Skeletal muscle tissue (tissue), 3 donors: ENCODE measurements at regions not wholly inside any gene's neighbourhood (a gene's known extent, or its start where the extent isn't known, plus 50 kb on each side); places are given as distances from the start of the nearest gene placed in this dataset.

Experiments used
- H3K27ac ChIP-seq: one replicate; pipeline ENCODE4 v1.7.0; 2013; ENCODE audit warnings: mild to moderate bottlenecking, low read depth, low read length, inconsistent platforms
- H3K27me3 ChIP-seq, 3 donors: one replicate each; pipeline ENCODE4 v1.7.0; 2013; ENCODE audit warnings: low read length in 3 of 3; ENCODE audit not compliant: control insufficient read depth in 3 of 3, insufficient read depth in 3 of 3
- H3K36me3 ChIP-seq, 3 donors: one replicate each; pipeline ENCODE4 v1.7.0; 2013; ENCODE audit warnings: low read length in 3 of 3; ENCODE audit not compliant: control insufficient read depth in 3 of 3, insufficient read depth in 3 of 3
- H3K4me1 ChIP-seq, 3 donors: one replicate each; pipeline ENCODE4 v1.7.0; 2013; ENCODE audit warnings: low read length in 3 of 3, mild to moderate bottlenecking in 3 of 3; ENCODE audit not compliant: control insufficient read depth in 3 of 3, insufficient read depth in 3 of 3
- H3K4me3 ChIP-seq, 3 donors: one replicate each; pipeline ENCODE4 v1.7.0; 2013; ENCODE audit warnings: low read length in 3 of 3
- H3K9ac ChIP-seq, 3 donors: one replicate each; pipeline ENCODE4 v1.7.0; 2013; ENCODE audit warnings: low read length in 3 of 3, mild to moderate bottlenecking in 3 of 3, moderate library complexity in 2 of 3, low read depth in 1 of 3
- H3K9me3 ChIP-seq, 3 donors: one replicate each; pipeline ENCODE4 v1.7.0; 2013; ENCODE audit warnings: low read length in 3 of 3; ENCODE audit not compliant: control insufficient read depth in 3 of 3
- donor health status: Osteomylitis.

DNA sequence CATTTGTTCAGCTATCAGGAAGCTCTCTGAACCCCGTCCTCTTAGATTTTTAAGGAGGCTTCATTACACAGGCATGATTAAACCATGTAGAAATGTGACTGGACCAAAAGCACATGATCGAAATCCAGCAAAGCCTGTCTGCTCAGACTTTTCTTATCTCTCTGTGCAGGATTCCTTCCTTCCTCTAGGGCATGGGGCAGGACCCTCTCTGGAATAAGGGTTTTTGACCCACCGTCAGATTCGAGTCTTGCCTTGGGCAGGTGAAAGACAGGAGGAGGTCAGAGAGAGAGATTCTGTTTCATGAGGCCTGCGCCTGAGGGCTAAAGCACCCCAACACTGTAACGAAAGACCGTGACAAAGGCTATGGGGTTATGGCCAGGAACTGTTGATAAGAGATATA is 136.8 kb downstream of the RHOU start:
- no peaks in the 10 kb centered on the region for H3K27me3 ChIP-seq
- H3K9me3 ChIP-seq: no peaks in the 10 kb centered on the region
- H3K4me1 ChIP-seq: peaks cover 0 to 3% (median 0%) of the 10 kb centered on the region in 3 donors
- H3K36me3 ChIP-seq: no peaks in the 10 kb centered on the region
- no peak overlapping the region for H3K27ac ChIP-seq
- H3K9ac ChIP-seq: no peak overlapping the region
- H3K4me3 ChIP-seq: no peak overlapping the region

DNA sequence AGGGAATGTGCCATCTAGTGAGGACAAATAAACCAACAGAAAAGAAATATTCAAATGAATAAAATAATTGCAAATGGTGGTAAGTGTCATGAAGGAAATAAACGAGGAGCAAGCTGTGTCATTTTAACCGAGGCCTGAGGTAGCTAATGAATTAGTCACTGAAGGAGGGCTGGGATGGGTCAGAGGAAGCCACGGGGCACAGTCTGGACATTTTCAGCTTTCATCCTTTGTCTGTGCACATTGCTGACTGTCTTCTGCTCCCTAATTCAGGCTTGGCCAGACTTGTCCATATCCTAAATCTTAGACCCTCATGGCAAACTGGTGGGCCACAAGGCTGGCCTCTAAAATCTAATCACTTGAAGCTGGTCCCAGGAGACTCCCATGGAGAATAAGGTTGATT is 138.4 kb downstream of the RHOU start:
- Histone ChIP-seq H3K9me3 (no peaks in the 10 kb centered on the region), H3K27me3 (no peaks in the 10 kb centered on the region), H3K9ac (no peak overlapping the region)

GRCh38 chr1:228875741-228876140 is 140.5 kb downstream of the RHOU start:
- H3K36me3 ChIP-seq: no peaks in the 10 kb centered on the region
- H3K9me3 ChIP-seq: no peaks in the 10 kb centered on the region
- no peak overlapping the region for H3K27ac ChIP-seq
- H3K4me1 ChIP-seq: peaks cover 0 to 2% (median 0%) of the 10 kb centered on the region in 3 donors
- H3K9ac ChIP-seq: no peak overlapping the region
- H3K4me3 ChIP-seq: no peak overlapping the region
- no peaks in the 10 kb centered on the region for H3K27me3 ChIP-seq

More for the DNA sequence above, 138.4 kb downstream of the RHOU start:
- peaks cover 0 to 2% (median 0%) of the 10 kb centered on the region in 3 donors for H3K4me1 ChIP-seq
- no peak overlapping the region for H3K4me3 ChIP-seq
- H3K36me3 ChIP-seq: no peaks in the 10 kb centered on the region
- no peak overlapping the region for H3K27ac ChIP-seq

DNA sequence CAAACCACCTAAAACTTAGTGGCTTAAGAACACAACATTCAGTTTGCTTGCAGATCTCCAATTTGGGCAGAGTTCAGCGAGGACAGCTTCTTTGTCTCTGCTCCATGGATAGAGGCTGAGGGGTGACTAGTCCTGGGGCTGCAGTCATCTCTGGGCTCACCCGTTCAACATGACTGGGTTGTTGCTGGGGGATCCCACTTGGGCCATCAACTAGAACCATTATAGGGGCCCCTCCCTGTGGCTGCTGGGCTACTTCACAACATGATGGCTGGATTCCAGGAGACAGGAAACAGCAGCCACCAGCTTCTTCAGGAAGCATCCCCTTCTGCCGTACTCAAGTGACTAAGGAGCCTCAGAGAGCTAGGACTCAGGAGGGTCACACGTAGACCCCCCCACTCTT is 140.9 kb downstream of the RHOU start:
- Histone ChIP-seq H3K9me3 (no peaks in the 10 kb centered on the region), H3K9ac (no peak overlapping the region), H3K36me3 (no peaks in the 10 kb centered on the region), H3K4me3 (no peak overlapping the region), H3K27me3 (no peaks in the 10 kb centered on the region), H3K27ac (no peak overlapping the region), H3K4me1 (peaks cover 0 to 2% (median 0%) of the 10 kb centered on the region in 3 donors)

GRCh38 chr1:228879164-228879563 is 143.9 kb downstream of the RHOU start:
- Histone ChIP-seq H3K4me3 (no peak overlapping the region), H3K27me3 (no peaks in the 10 kb centered on the region), H3K4me1 (peaks cover 0 to 2% (median 0%) of the 10 kb centered on the region in 3 donors), H3K27ac (no peak overlapping the region), H3K36me3 (no peaks in the 10 kb centered on the region), H3K9ac (no peak overlapping the region), H3K9me3 (peaks cover 0 to 2% (median under 1%) of the 10 kb centered on the region in 3 donors)

- no peaks in the 10 kb centered on the region for H3K4me1 ChIP-seq
- no peak overlapping the region for H3K4me3 ChIP-seq
- H3K9ac ChIP-seq: no peak overlapping the region
- H3K9me3 ChIP-seq: peaks cover 0 to 5% (median 4%) of the 10 kb centered on the region in 3 donors
- no peaks in the 10 kb centered on the region for H3K36me3 ChIP-seq
- H3K27ac ChIP-seq: no peak overlapping the region
- H3K27me3 ChIP-seq: no peaks in the 10 kb centered on the region
Measured at GRCh38 chr1:228882041-228882770, 146.9 kb downstream of the RHOU start.

DNA sequence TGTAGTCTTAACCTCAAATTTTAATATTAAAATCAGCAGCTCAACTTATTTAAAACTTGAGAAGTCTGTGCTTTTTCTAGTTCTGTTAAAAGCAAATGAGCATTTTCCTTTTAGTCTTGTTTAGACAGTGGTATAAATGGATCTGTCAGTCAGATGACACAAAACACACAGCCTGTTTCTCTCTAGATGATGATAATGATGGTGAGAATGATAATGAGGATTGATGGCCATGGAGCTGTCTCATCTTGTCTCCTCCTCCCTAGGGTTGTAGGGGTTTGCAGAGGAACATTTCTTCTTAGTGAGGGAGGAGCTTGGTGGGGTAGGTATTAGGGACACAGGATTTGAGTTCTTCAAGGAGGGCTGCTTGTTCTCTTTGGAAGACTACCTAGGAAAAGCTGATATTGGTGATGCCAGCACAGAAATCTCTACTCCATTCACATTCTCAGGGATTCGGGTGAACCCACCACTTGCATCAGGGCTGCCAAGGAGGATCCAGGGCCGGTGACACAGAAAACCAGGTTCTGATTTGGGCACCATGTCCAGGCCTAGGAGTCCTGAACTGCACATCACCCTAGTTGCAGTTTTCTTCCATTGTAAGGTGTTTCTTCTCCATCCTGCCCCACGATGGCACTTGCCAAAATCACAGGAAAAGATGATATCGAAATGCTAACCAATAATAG is 147.6 kb downstream of the RHOU start:
- H3K9me3 ChIP-seq: peaks cover 0 to 5% (median 4%) of the 10 kb centered on the region in 3 donors
- no peak overlapping the region for H3K27ac ChIP-seq
- no peaks in the 10 kb centered on the region for H3K4me1 ChIP-seq
- H3K4me3 ChIP-seq: no peak overlapping the region
- no peaks in the 10 kb centered on the region for H3K27me3 ChIP-seq
- H3K36me3 ChIP-seq: no peaks in the 10 kb centered on the region
- H3K9ac ChIP-seq: no peak overlapping the region

DNA sequence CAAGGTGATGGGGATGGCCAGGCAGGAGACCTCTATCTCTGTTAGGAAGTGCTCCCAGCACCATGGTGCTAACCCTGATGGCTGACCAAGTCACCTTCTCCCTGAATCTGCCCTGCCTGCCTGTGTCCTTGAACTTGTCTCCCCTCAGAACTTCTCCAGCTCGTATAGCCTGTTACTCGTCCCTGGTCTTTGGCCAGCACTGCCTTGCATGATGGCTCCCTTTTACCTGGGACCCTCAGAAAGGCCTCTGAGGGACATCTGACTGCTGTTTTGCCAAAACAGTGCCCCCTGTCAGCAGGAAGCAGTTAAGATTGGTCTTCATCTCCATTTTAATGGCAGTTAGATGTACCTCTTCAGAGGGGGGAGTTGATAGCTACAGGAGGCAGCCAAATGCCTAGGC is 148.3 kb downstream of the RHOU start:
- Histone ChIP-seq H3K9me3 (peaks cover 0 to 5% (median 4%) of the 10 kb centered on the region in 3 donors), H3K27me3 (no peaks in the 10 kb centered on the region), H3K4me1 (no peaks in the 10 kb centered on the region), H3K4me3 (no peak overlapping the region), H3K36me3 (no peaks in the 10 kb centered on the region), H3K27ac (no peak overlapping the region), H3K9ac (no peak overlapping the region)

DNA sequence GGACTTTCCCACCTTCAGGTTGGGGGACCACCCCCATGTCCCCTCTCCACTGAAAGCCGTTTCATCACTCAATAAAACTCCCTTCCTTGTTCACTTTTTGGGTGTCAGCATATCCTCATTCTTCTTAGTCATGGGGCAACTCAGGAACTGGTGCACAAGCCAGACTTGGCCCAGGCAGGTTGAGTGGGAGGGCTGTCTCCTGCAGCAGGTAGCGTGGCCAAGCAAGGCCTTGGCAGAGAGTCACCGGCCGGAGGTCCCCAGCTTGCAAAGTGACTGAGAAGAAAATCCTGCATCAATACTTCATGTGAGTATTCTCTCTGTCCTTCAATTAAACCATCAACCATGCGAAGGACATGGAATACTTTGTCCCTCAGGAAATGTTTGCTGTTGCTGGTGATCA is 148.9 kb downstream of the RHOU start:
- peaks cover 0 to 5% (median 4%) of the 10 kb centered on the region in 3 donors for H3K9me3 ChIP-seq
- H3K27ac ChIP-seq: no peak overlapping the region
- H3K4me3 ChIP-seq: no peak overlapping the region
- H3K4me1 ChIP-seq: no peaks in the 10 kb centered on the region
- no peak overlapping the region for H3K9ac ChIP-seq
- no peaks in the 10 kb centered on the region for H3K27me3 ChIP-seq
- no peaks in the 10 kb centered on the region for H3K36me3 ChIP-seq
